SKM-1 (cell line): ENCODE measurements at regions not wholly inside any gene's neighbourhood (a gene's known extent, or its start where the extent isn't known, plus 50 kb on each side); places are given as distances from the start of the nearest gene placed in this dataset.

Source experiments
- DNase-seq: peaks from one replicate; lab custom pipeline; 2025; ENCODE audit not compliant: unreplicated experiment; lab: John Stamatoyannopoulos, UW

- no peak for DNase-seq
Measured at GRCh38 chr11:103530257-103530656, 421.0 kb downstream of the DYNC2H1 start.

GRCh38 chr11:103532133-103532788, 423.0 kb downstream of the DYNC2H1 start:
- no peak for DNase-seq

DNA sequence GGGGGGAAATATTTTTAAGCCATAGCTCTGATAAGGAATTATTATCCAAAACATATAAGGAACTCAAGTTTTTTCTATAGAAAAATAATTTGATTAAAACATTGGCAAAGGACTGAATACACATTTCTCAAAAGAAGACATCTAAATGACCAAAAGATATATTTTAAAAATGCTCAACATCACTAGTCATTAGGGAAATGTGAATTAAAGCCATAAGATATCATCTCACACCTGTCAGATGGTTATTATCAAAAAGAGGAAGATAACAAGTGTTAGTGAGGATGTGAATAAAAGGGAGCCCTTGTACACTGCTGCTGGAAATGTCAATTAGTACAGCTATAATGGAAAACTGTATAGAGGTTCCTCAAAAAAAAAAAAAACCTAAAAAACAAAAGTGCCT, 425.0 kb downstream of the DYNC2H1 start:
- DNase-seq: no peak

- no peak for DNase-seq
Measured at GRCh38 chr11:103534959-103535358, 425.7 kb downstream of the DYNC2H1 start.

GRCh38 chr11:103536335-103536722, 427.1 kb downstream of the DYNC2H1 start:
- DNase-seq: no peak

DNA sequence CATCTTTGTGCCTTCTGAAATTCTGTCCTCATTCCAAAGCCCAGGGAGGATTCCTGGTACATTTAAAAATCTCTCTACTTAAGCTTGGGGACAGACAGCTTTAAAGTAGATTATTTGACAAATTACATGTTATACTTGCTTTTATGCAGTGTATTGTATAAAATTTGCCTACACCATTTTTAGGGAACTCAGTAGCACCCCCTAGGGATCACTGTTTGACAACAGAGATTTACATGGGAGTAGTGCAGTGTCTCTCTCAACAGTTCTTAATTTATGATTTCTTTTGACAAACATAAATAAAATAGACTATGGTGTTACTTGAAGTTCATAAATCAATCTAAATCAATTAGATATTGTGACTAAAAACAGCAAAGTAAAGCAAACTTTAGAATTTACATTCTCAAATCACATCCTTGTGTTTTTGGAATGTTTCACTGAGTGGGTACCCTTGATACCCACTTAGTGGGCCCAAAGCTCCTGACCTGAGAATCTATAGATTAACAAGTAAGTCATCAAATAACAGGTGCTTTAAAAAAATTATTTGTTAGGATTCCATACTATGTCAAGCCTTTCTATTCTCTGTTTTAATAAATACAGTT, 428.8 kb downstream of the DYNC2H1 start:
- DNase-seq: no peak

- no peak for DNase-seq
Measured at GRCh38 chr11:103539166-103539565, 429.9 kb downstream of the DYNC2H1 start.

DNA sequence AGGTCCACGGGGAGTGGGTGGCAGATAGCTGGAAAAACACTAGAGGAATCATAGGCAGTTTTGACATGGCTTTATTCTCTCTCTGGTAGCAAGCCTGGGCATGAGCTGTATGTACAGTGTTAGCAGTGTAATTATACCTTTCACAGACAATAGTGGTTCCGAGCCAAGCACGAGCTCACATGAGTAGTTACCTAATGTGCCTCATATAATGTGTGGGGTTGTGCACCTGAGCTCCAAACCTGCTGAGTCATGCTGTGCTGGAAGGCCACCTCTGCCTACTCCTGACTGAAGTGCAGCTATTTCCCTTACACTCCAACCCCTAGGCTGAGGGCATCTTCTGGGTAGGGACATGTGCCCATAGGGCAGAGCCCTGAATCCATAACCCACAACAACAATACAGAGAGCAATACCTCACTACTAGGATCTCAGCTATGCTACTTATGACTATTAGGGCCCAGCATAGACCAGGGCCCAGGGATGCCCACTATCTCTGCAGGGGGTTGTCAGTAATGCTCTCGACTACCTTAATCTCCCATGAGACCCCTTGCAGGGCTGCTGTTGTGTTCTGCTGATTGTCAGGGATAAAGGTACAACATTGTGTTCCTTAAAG, 432.1 kb downstream of the DYNC2H1 start:
- no peak for DNase-seq

- no peak for DNase-seq
Measured at GRCh38 chr11:103542851-103543250, 433.6 kb downstream of the DYNC2H1 start.

- DNase-seq: no peak
Measured at GRCh38 chr11:103543456-103543855, 434.2 kb downstream of the DYNC2H1 start.

- no peak for DNase-seq
Measured at GRCh38 chr11:103544874-103545273, 435.6 kb downstream of the DYNC2H1 start.

DNA sequence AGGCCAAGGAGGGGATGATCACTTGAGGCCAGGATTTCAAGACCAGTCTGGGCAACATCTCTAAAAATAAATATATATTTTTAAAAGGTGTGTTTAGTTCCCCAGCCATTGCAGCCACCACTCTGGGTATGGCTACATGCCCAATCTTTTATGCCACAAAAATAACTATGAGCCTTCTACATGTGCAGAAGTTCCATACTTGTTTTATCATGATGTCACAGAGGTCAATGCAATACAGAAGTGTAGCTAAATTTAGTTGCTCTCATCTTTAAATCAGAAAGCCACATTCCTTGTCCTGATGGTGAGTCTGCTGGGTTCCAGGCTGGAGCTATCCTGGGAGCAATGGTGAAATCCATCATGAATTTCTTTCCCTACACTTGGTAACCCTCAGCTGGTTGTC, 436.3 kb downstream of the DYNC2H1 start:
- DNase-seq: no peak

- no peak for DNase-seq
Measured at GRCh38 chr11:103546236-103546635, 437.0 kb downstream of the DYNC2H1 start.

- DNase-seq: no peak
Measured at GRCh38 chr11:103547024-103547423, 437.8 kb downstream of the DYNC2H1 start.

DNA sequence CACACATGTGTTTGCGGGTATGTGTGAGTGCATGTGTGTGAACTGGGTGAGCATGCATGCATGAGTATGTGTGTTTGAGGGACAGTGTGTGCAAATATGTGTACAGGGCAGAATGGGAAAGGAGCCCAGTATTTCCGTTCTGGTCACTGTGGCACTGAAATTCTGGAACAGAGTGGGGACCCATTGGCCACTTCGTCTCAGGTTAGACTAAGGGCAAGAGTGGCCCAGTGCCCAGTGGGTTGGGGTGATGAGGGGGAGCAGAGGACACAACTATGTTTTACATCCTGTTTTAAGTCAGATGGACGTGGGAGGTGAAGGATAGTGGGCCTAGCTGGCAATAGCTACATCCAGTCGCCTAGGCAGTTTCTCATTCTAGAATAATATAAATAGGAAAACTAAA, 438.5 kb downstream of the DYNC2H1 start:
- no peak for DNase-seq

DNA sequence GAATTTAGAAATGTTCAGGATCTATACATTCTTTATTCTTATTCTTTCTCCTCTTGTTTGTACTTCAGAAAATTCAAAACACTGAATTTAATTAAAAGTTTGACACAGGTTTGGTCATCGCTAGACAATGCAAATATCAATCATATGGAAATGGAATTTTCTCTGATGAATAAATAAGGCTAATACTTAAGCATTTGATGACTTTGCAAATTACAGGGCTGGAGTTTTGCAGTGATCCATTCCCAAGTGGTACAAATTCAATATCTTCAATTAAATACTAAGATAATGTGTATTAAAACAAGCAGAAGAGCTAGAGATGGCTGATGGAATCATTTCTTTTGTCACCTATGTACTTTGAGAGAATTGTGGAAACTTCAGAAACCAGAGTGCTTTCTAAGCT, 439.6 kb downstream of the DYNC2H1 start:
- DNase-seq: no peak

DNA sequence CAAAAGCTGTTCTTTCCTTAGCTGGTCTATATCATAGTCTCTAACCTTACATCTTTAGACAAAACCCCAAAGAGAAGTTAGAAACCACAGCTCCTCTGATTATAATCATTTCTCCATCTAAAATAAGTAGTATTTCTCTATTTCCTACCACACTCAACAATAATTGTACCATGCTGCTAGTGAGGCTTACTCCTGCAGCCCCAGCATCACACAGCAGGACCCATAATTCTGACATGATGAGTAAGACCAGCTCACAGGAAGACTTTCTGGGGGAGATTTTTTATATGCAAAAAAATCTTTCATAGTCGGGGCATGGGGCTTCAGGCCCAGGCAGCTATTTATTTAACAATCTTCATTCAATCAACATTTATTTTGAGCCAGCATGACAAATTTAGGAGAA, 441.6 kb downstream of the DYNC2H1 start:
- no peak for DNase-seq

DNA sequence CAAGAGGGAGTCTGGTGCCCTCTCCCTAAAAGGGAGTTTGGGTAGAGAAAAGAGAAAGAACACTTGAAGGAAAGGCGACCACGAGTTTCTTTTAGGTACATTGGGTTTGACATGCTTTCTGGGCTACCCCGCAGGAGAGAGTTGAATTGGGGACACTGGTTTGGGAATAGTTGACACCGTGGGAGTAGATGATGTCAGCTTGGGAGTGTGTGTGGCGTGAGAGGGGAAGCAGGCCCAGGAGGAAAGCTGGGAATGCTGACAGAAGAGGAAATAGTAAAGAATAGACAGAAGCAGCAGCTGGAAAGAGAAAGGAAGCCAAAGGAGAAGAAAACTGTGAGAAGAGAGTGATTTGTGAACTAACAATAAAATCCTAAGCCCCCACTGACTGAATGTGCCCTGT, 442.9 kb downstream of the DYNC2H1 start:
- no peak for DNase-seq

DNA sequence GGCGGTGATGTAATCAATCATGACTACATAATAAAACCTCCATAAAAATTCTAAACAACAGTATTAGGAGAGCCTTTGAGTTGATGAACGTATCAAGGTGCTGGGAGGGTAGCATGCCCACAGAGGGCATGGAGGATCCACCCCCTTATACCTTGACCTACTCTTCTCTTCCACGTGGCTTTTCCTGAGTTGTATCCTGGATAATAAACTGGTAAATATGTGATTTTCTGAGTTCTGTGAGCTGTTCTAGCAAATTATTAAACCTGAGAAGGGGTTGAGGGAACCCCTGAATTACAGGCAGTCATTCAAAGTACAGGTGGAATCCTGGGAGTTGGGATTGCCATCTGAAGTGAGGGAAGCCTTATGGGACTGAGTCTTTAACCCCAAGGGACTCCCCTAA, 446.9 kb downstream of the DYNC2H1 start:
- no peak for DNase-seq

- DNase-seq: no peak
Measured at GRCh38 chr11:103566116-103566515, 456.9 kb downstream of the DYNC2H1 start.

DNA sequence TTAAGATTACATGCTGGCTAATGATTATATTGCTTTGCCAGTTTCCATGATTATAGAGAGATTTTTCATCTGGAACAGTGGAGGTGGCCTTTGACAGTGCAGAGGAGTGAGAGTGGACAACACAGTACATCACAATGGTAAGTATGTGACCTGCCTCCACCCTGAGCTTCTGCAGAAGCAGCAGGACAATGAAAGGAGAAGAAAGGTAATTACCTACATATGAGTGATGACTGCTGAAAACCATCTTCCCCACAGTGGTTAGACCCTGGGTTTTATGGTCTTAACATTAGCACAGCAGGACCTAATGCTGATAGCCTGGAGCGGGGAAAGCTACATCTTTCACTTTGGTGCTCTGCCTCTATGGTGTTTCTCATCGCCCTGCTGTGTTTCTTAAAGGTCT, 454.7 kb upstream of the DDI1 start:
- DNase-seq: no peak

DNA sequence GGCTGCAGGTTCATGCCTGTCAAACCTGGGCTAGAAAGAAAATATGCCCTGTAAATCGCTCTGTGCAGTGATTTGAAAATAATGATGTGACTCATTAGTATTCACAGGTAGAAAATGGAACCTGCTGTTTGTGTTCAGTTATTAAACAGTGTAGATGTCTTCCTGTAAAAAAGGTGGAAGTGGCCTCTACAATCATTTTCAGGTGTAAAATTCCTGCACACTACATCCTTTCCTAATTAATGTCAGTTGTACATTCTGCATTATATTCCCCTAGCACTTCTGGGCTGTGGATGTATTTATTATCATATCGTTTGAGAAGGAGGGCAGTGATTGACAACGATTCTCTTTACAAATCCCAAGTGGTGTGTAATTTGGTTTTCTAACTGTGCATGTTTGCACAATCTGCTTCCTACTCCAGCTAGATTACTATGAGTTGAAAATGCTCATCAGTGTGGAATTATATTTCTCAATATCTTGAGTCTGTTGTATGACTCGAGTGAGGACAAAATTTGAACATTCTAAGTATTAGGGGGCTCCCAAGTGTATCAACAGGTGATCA, 454.0 kb upstream of the DDI1 start:
- no peak for DNase-seq
